Keratinocyte (primary cell): ENCODE measurements at regions not wholly inside any gene's neighbourhood (a gene's known extent, or its start where the extent isn't known, plus 50 kb on each side); places are given as distances from the start of the nearest gene placed in this dataset.

Experiments
- DNase-seq: peaks from one replicate; pipeline ENCODE4 v3.0.0-alpha.2; 2011; ENCODE audit warnings: low read depth, missing footprints, low spot score
- FAIRE-seq: peaks from 2 replicates; lab custom pipeline; 2011; peaks lifted over from hg19 to GRCh38; lab: Jason Lieb, UNC
- H2AFZ ChIP-seq: 2 replicates; pipeline ENCODE4 v1.6.0; 2012; ENCODE audit warnings: low read length, control low read depth, inconsistent platforms; ENCODE audit not compliant: control insufficient read depth
- H3K27ac ChIP-seq: 2 replicates; pipeline ENCODE4 v1.5.1; 2011; ENCODE audit warnings: low read length; ENCODE audit not compliant: control insufficient read depth, insufficient read depth
- H3K27me3 ChIP-seq: 3 replicates; pipeline ENCODE4 v1.6.0; 2011; ENCODE audit warnings: low read length; ENCODE audit not compliant: control insufficient read depth, insufficient read depth; ENCODE audit errors: extremely low read depth
- H3K36me3 ChIP-seq, 2 experiments: 2 replicates in 1 of 2; 3 replicates in 1 of 2; pipeline ENCODE4 v1.5.1; 2011; ENCODE audit warnings: low read length in 2 of 2, mild to moderate bottlenecking in 1 of 2; ENCODE audit not compliant: control insufficient read depth in 2 of 2, insufficient read depth in 2 of 2; ENCODE audit errors: extremely low read depth in 1 of 2
- H3K4me1 ChIP-seq: 3 replicates; pipeline ENCODE4 v1.5.1; 2011; ENCODE audit warnings: low read length; ENCODE audit not compliant: control insufficient read depth, insufficient read depth; ENCODE audit errors: extremely low read depth
- H3K4me2 ChIP-seq: 3 replicates; pipeline ENCODE4 v1.6.0; 2011; ENCODE audit warnings: low read depth, low read length; ENCODE audit not compliant: control insufficient read depth, insufficient read depth; ENCODE audit errors: extremely low read depth
- H3K4me3 ChIP-seq, 3 experiments: fragments of 200-600 bp in 1 of 3; sonication (generic) in 1 of 3; 2 replicates in 2 of 3; 3 replicates in 1 of 3; pipeline ENCODE4 v1.5.1; 2011 to 2016; ENCODE audit warnings: low read length in 3 of 3, mild to moderate bottlenecking in 3 of 3, control low read depth in 2 of 3, inconsistent platforms in 1 of 3, low read depth in 1 of 3, mixed read lengths in 1 of 3, mixed run types in 1 of 3, moderate library complexity in 1 of 3; ENCODE audit not compliant: control insufficient read depth in 2 of 3, insufficient read depth in 2 of 3; ENCODE audit errors: extremely low read depth in 1 of 3
- H3K79me2 ChIP-seq: 2 replicates; pipeline ENCODE4 v1.6.0; 2012; ENCODE audit warnings: low read length; ENCODE audit not compliant: control insufficient read depth, insufficient read depth
- H3K9ac ChIP-seq: 3 replicates; pipeline ENCODE4 v1.6.0; 2011; ENCODE audit warnings: low read length; ENCODE audit not compliant: control insufficient read depth, insufficient read depth; ENCODE audit errors: extremely low read depth
- H3K9me1 ChIP-seq: 3 replicates; pipeline ENCODE4 v1.6.0; 2011; ENCODE audit warnings: low read length; ENCODE audit not compliant: control insufficient read depth, insufficient read depth; ENCODE audit errors: extremely low read depth
- H3K9me3 ChIP-seq: 2 replicates; pipeline ENCODE4 v1.5.1; 2012; ENCODE audit warnings: low read depth, low read length; ENCODE audit not compliant: control insufficient read depth
- H4K20me1 ChIP-seq: 3 replicates; pipeline ENCODE4 v1.6.0; 2011; ENCODE audit warnings: low read length; ENCODE audit not compliant: control insufficient read depth, insufficient read depth; ENCODE audit errors: extremely low read depth
- CTCF ChIP-seq, 3 experiments: IDR thresholded peaks in 1 of 3; conservative IDR thresholded peaks in 1 of 3; optimal IDR thresholded peaks in 1 of 3; 2 replicates in 2 of 3; 3 replicates in 1 of 3; pipeline versions ENCODE3 to v1.5.1; 2011; ENCODE audit warnings: low read length in 3 of 3, mild to moderate bottlenecking in 3 of 3, moderate library complexity in 2 of 3, control low read depth in 1 of 3, inconsistent platforms in 1 of 3; ENCODE audit not compliant: insufficient read depth in 2 of 3; ENCODE audit errors: extremely low read depth in 1 of 3
- EZH2 ChIP-seq: IDR thresholded peaks from one replicate; pipeline ENCODE4 v1.6.1; 2012; ENCODE audit warnings: inconsistent platforms, mild to moderate bottlenecking, low read length, moderate library complexity
- dilution Hi-C: fragments of 300-500 bp; cut with MboI; formaldehyde crosslinking; loops from one replicate; pipeline ENCODE4 v1.7.0; 2020; ENCODE audit warnings: low sequenced_read_pairs; ENCODE audit not compliant: extremely low pct_ligation_motif_present

- no peaks in the 10 kb centered on the region for H3K27me3 ChIP-seq
- no peak overlapping the region for H3K27ac ChIP-seq
- H3K4me3 ChIP-seq = no peak overlapping the region
- no peak overlapping the region for H3K9ac ChIP-seq
- no peaks in the 10 kb centered on the region for H3K9me3 ChIP-seq
- peaks cover 14% of the 10 kb centered on the region for H3K79me2 ChIP-seq
- H3K36me3 ChIP-seq = peaks cover 15 to 20% of the 10 kb centered on the region in 2 experiments
- H2AFZ ChIP-seq = no peak overlapping the region
- no peaks in the 10 kb centered on the region for H3K9me1 ChIP-seq
- FAIRE-seq (no peak), DNase-seq (no peak)
- H3K4me1 ChIP-seq = no peaks in the 10 kb centered on the region
- TF ChIP-seq CTCF (optimal IDR thresholded peaks at IDR 0.05 in 1 of 3, IDR thresholded peaks at IDR 0.05 in 1 of 3, conservative IDR thresholded peaks at IDR 0.05 in 1 of 3; ENCODE audit: extremely low read depth in 1 of 3, insufficient read depth in 2 of 3, low read length in 3 of 3) = no peak
- no peak for TF ChIP-seq EZH2
- no peak overlapping the region for H3K4me2 ChIP-seq
- peaks cover 10% of the 10 kb centered on the region for H4K20me1 ChIP-seq
- dilution Hi-C loops = no loop called here
Measured at GRCh38 chr22:25357606-25358420, 138.4 kb downstream of the CRYBB2 start.

GRCh38 chr22:25358421-25359170 is 139.2 kb downstream of the CRYBB2 start:
- no peak for FAIRE-seq
- dilution Hi-C loops = no loop called here

More at GRCh38 chr22:25358421-25359170, 139.2 kb downstream of the CRYBB2 start:
- peaks cover 13 to 20% of the 10 kb centered on the region in 2 experiments for H3K36me3 ChIP-seq
- peaks cover 16% of the 10 kb centered on the region for H3K79me2 ChIP-seq
- peaks cover 10% of the 10 kb centered on the region for H4K20me1 ChIP-seq
- no peak for DNase-seq
- H3K4me2 ChIP-seq = no peak overlapping the region
- no peak overlapping the region for H2AFZ ChIP-seq
- H3K9ac ChIP-seq = no peak overlapping the region
- H3K4me3 ChIP-seq = no peak overlapping the region
- H3K27me3 ChIP-seq = no peaks in the 10 kb centered on the region
- TF ChIP-seq CTCF (optimal IDR thresholded peaks at IDR 0.05 in 1 of 3, IDR thresholded peaks at IDR 0.05 in 1 of 3, conservative IDR thresholded peaks at IDR 0.05 in 1 of 3; ENCODE audit: extremely low read depth in 1 of 3, insufficient read depth in 2 of 3, low read length in 3 of 3) (no peak), EZH2 (no peak)
- H3K9me3 ChIP-seq = no peaks in the 10 kb centered on the region
- H3K27ac ChIP-seq = no peak overlapping the region
- H3K9me1 ChIP-seq = no peaks in the 10 kb centered on the region
- H3K4me1 ChIP-seq = no peaks in the 10 kb centered on the region
